ENCODE measurements at regions not wholly inside any gene's neighbourhood (a gene's known extent, or its start where the extent isn't known, plus 50 kb on each side); places are given as distances from the start of the nearest gene placed in this dataset.

DNA sequence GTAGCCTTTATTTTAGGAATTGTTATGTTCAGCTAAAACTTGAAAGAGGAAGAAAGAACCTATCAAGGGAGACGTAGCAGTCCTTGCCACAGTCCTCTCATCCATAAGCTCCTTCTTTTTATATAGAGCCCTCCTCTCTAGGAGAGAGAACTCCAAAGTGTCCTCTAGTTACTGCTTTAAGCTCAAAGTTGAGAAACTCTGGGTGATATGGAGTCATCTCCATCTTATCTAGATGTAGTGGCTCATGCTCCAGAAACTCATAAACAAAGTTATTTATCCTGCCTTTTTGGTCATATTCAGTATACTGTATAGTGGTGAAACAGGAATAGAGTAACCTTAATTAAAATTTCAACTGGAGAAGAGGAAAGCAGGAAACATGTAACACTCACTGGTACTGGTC lies 90.4 kb upstream of the ATF7IP start:
- DNase-seq (ENCODE audit: low read depth): no peak
- ChIA-PET POLR2A (no interaction called here), CTCF (interaction anchor here (0.8 kb wide), 1 partner anchor 9 kb away, joined by 3 read pairs; no protein-coding TSS in a partner anchor)
- TF ChIP-seq, protein P1, sequence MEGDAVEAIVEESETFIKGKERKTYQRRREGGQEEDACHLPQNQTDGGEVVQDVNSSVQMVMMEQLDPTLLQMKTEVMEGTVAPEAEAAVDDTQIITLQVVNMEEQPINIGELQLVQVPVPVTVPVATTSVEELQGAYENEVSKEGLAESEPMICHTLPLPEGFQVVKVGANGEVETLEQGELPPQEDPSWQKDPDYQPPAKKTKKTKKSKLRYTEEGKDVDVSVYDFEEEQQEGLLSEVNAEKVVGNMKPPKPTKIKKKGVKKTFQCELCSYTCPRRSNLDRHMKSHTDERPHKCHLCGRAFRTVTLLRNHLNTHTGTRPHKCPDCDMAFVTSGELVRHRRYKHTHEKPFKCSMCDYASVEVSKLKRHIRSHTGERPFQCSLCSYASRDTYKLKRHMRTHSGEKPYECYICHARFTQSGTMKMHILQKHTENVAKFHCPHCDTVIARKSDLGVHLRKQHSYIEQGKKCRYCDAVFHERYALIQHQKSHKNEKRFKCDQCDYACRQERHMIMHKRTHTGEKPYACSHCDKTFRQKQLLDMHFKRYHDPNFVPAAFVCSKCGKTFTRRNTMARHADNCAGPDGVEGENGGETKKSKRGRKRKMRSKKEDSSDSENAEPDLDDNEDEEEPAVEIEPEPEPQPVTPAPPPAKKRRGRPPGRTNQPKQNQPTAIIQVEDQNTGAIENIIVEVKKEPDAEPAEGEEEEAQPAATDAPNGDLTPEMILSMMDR (IDR thresholded peaks at IDR 0.05; ENCODE audit: insufficient read depth, low read depth, low read length): no peak
- Histone ChIP-seq H3K27me3 (ENCODE audit: control insufficient read depth, insufficient read depth, low read length) (no peaks in the 10 kb centered on the region), H3K4me3 (ENCODE audit: low read depth, low read length) (no peak overlapping the region), H3K36me3 (ENCODE audit: control insufficient read depth, insufficient read depth, low read length) (no peaks in the 10 kb centered on the region)

DNA sequence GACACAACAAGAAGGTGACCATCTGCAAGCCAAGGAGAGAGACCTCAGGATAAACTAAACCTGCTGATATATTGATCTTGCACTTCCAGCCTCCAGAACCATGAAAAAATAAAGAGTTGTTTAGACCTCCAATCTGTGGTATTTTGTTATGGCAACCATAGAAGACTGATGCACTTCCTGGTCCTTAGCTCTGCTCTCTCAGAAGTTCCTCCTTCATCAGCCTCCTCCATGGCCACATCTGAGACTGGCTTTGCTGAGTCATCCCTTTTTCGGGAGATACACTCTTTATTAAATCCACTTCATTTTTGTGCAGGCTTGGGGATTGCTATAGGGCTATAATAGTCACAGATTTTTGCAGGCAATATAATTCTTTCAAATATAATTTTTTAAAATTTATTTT lies 89.6 kb upstream of the ATF7IP start:
- TF ChIP-seq, protein P1 (IDR thresholded peaks at IDR 0.05; ENCODE audit: insufficient read depth, low read depth, low read length): no peak
- H3K4me3 ChIP-seq (ENCODE audit: low read depth, low read length): no peak overlapping the region
- POLR2A ChIA-PET: no interaction called here
- no peaks in the 10 kb centered on the region for H3K27me3 ChIP-seq (ENCODE audit: control insufficient read depth, insufficient read depth, low read length)
- no peak for DNase-seq (ENCODE audit: low read depth)
- H3K36me3 ChIP-seq (ENCODE audit: control insufficient read depth, insufficient read depth, low read length): no peaks in the 10 kb centered on the region
- CTCF ChIA-PET: no interaction called here

DNA sequence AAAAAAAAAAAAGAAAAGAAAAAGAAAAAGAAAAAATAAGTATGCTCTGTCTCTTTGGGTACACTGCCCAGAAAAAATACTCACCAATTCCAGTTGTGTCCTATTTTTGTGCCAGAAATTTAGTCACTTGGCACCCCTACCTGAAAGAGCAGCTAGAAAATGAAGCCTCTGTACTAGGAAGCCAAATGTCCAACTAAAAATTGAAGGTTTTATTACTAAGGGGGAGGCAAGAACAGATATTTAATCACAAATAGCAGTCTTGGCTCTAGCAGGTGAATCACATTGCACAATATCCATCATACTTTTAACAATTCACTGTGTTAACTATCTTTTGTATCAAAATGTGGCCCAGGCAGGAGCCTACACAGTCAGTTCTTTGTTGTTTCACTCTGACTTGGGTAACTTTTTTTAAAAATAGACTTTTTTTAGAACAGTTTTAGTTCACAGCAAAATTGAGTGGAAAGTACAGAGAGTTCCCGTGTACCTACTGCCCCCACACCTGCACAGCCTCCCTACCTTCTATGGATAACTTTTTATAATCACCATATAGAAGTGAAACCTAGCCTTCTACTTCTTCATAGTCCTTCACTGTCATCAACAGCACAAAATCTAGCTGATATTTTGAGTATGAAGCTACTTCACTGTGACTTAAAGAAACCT lies 87.1 kb upstream of the ATF7IP start:
- no peak overlapping the region for H3K4me3 ChIP-seq (ENCODE audit: low read depth, low read length)
- POLR2A ChIA-PET: no interaction called here
- H3K27me3 ChIP-seq (ENCODE audit: control insufficient read depth, insufficient read depth, low read length): no peaks in the 10 kb centered on the region
- CTCF ChIA-PET: no interaction called here
- TF ChIP-seq, protein P1 (IDR thresholded peaks at IDR 0.05; ENCODE audit: insufficient read depth, low read depth, low read length): no peak
- no peak for DNase-seq (ENCODE audit: low read depth)
- no peaks in the 10 kb centered on the region for H3K36me3 ChIP-seq (ENCODE audit: control insufficient read depth, insufficient read depth, low read length)

DNA sequence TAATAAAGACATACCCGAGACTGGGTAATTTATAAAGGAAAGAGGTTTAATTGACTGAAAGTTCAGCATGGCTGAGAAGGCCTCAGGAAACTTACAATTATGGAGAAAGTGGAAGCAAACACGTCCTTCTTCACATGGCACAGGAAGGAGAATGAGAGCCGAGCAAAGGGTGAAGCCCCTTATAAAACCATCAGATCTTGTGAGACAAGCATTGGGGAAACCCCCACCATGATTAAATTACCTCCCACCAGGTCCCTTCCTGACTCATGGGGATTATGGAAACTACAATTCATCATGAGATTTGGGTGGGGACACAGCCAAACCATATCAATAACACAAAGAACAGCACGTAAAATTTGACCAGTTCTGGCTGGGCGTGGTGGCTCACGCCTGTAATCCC lies 85.6 kb upstream of the ATF7IP start:
- CTCF ChIA-PET: no interaction called here
- Histone ChIP-seq H3K36me3 (ENCODE audit: control insufficient read depth, insufficient read depth, low read length) (no peaks in the 10 kb centered on the region), H3K4me3 (ENCODE audit: low read depth, low read length) (no peak overlapping the region), H3K27me3 (ENCODE audit: control insufficient read depth, insufficient read depth, low read length) (no peaks in the 10 kb centered on the region)
- POLR2A ChIA-PET: no interaction called here
- DNase-seq (ENCODE audit: low read depth): no peak
- TF ChIP-seq, protein P1 (IDR thresholded peaks at IDR 0.05; ENCODE audit: insufficient read depth, low read depth, low read length): no peak

DNA sequence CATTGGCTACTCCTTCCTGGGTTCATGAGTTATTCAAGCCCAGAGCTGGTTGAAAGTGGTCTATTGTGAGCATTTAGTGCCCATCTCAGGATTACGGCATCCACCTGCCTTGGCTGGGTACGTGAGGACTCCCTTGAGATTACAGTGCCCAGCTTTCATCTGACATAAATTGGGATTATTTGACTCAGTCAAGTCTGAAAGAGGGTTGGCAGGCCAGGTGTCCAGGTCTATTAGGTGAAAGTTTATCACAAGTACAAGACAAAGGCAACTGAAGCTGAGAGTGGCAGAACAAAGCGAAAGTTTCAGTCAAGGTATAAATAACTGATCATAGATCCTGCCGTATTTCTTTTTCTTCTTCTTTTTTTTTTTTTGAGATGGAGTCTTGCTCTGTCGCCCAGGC lies 84.6 kb upstream of the ATF7IP start:
- TF ChIP-seq, protein P1 (IDR thresholded peaks at IDR 0.05; ENCODE audit: insufficient read depth, low read depth, low read length): no peak
- DNase-seq (ENCODE audit: low read depth): no peak
- no peaks in the 10 kb centered on the region for H3K36me3 ChIP-seq (ENCODE audit: control insufficient read depth, insufficient read depth, low read length)
- ChIA-PET CTCF (no interaction called here), POLR2A (interaction anchor here (0.6 kb wide), 1 partner anchor 121 kb away, joined by 5 read pairs; no protein-coding TSS in a partner anchor)
- H3K4me3 ChIP-seq (ENCODE audit: low read depth, low read length): no peak overlapping the region
- H3K27me3 ChIP-seq (ENCODE audit: control insufficient read depth, insufficient read depth, low read length): no peaks in the 10 kb centered on the region

Data from BJ (cell line).